ENCODE measurements at regions not wholly inside any gene's neighbourhood (a gene's known extent, or its start where the extent isn't known, plus 50 kb on each side); places are given as distances from the start of the nearest gene placed in this dataset.

DNA sequence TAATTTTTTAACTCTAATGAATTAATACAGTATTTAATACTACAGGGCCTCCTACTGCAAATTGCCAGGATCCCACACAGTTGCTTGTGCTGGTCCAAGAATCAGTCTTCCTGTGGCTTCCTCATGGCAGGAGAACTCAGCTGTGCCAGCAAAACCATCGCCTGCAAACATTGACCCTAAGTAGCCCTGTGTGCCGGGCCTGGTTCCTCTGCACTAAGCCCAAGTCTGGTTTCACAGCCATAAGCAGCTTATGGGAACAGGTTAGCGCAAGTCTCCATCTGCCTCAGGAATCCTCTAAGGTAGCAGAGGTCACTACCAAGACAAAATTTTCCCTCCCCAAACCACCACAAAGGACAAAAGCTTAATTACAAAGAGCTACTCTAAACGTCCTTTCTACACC is 216.6 kb downstream of the PLA2G4A start:
- TF ChIP-seq, protein P1, sequence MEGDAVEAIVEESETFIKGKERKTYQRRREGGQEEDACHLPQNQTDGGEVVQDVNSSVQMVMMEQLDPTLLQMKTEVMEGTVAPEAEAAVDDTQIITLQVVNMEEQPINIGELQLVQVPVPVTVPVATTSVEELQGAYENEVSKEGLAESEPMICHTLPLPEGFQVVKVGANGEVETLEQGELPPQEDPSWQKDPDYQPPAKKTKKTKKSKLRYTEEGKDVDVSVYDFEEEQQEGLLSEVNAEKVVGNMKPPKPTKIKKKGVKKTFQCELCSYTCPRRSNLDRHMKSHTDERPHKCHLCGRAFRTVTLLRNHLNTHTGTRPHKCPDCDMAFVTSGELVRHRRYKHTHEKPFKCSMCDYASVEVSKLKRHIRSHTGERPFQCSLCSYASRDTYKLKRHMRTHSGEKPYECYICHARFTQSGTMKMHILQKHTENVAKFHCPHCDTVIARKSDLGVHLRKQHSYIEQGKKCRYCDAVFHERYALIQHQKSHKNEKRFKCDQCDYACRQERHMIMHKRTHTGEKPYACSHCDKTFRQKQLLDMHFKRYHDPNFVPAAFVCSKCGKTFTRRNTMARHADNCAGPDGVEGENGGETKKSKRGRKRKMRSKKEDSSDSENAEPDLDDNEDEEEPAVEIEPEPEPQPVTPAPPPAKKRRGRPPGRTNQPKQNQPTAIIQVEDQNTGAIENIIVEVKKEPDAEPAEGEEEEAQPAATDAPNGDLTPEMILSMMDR (IDR thresholded peaks at IDR 0.05; ENCODE audit: low read length): no peak
- no peak for TF ChIP-seq EZH2phosphoT487 (IDR thresholded peaks at IDR 0.05; ENCODE audit: low read length)

All from MM.1S (cell line).